PFSK-1 (cell line): ENCODE measurements at regions not wholly inside any gene's neighbourhood (a gene's known extent, or its start where the extent isn't known, plus 50 kb on each side); places are given as distances from the start of the nearest gene placed in this dataset.

Experiments used
- POLR2AphosphoS5 ChIP-seq: IDR thresholded peaks from 2 replicates; pipeline ENCODE4 v1.6.1; 2012; ENCODE audit warnings: low read depth, mild to moderate bottlenecking, control low read depth, low read length, moderate library complexity
- REST ChIP-seq, 2 experiments: IDR thresholded peaks; 2 replicates each; pipeline versions ENCODE4 v1.6.1 to v1.8.0; 2011 to 2012; ENCODE audit warnings: low read depth in 2 of 2, low read length in 2 of 2, control low read depth in 1 of 2, inconsistent platforms in 1 of 2, mild to moderate bottlenecking in 1 of 2, moderate library complexity in 1 of 2; ENCODE audit not compliant: insufficient read depth in 1 of 2
- SIN3A ChIP-seq: IDR thresholded peaks from 2 replicates; pipeline ENCODE4 v1.6.1; 2012; ENCODE audit warnings: mild to moderate bottlenecking, low read length, moderate library complexity, borderline replicate concordance; ENCODE audit not compliant: insufficient read depth
- TAF1 ChIP-seq: IDR thresholded peaks from 2 replicates; pipeline ENCODE4 v1.6.1; 2012; ENCODE audit warnings: low read length, control low read depth, borderline replicate concordance; ENCODE audit not compliant: insufficient read depth

- TF ChIP-seq REST (IDR thresholded peaks at IDR 0.05; ENCODE audit: insufficient read depth in 1 of 2, low read depth in 2 of 2, low read length in 2 of 2): no peak
- no peak for TF ChIP-seq SIN3A
- no peak for TF ChIP-seq POLR2AphosphoS5
- TF ChIP-seq TAF1: no peak
These were observed 248.0 kb upstream of the TANK start for GRCh38 chr2:160912276-160912675.
